CD4-positive, alpha-beta T cell treated with Interleukin-4 for 1 hour (primary cell): ENCODE measurements at regions not wholly inside any gene's neighbourhood (a gene's known extent, or its start where the extent isn't known, plus 50 kb on each side); places are given as distances from the start of the nearest gene placed in this dataset.
"Not testable (repeated sequence)": the region's sequence is repeated elsewhere in the genome, so short reads cannot be mapped to it uniquely, and the experiment has no call there.

Experiments
- DNase-seq, 2 donors: peaks; one replicate each; pipeline ENCODE4 v3.0.0-alpha.2; 2020 to 2022

DNA sequence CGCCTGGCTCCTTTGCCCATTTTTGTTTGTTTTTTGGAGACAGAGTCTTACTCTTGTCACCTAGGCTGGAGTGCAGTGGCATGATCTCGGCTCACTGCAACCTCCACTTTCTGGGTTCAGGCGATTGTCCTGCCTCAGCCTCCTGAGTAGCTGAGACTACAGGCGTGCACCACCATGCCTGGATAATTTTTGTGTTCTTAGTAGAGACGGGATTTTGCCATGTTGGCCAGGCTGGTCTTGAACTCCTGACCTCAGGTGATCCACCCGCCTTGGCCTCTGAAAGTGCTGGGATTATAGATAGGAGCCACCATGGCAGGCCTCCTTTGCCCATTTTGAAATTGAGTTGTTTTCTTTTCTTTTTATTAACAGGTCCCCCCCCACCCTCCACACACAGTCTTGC, 89.4 kb upstream of the TPTE start:
- peak in 1 of 2 donors; percentile 28 for DNase-seq

GRCh38 chr21:10432456-10432855, 88.9 kb upstream of the TPTE start:
- not testable (repeated sequence) for DNase-seq

- not testable (repeated sequence) for DNase-seq
Observed at GRCh38 chr21:10437977-10438376, 83.4 kb upstream of the TPTE start.

- DNase-seq = not testable (repeated sequence)
Observed at GRCh38 chr21:10440639-10441038, 80.7 kb upstream of the TPTE start.

GRCh38 chr21:10442018-10442417, 79.4 kb upstream of the TPTE start:
- not testable (repeated sequence) for DNase-seq

- DNase-seq = not testable (repeated sequence)
Observed at GRCh38 chr21:10445685-10446084, 75.7 kb upstream of the TPTE start.

DNA sequence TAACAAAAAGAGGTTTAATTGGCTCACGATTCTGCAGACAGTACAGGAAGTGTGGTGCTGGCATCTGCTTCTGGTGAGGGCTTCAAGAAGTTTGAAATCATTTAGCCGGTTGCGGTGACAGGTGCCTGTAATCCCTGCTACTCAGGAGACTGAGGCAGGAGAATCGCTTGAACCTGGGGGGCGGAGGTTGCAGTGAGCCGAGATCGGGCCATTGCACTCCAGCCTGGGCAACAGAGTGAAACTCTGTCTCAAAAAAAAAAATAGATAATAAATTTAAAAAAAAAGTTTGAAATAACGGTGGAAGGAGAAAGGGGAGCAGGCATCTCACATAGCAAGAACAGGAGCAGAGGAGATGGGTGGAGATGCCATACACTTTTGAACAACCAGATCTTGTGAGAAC, 71.9 kb upstream of the TPTE start:
- not testable (repeated sequence) for DNase-seq

DNA sequence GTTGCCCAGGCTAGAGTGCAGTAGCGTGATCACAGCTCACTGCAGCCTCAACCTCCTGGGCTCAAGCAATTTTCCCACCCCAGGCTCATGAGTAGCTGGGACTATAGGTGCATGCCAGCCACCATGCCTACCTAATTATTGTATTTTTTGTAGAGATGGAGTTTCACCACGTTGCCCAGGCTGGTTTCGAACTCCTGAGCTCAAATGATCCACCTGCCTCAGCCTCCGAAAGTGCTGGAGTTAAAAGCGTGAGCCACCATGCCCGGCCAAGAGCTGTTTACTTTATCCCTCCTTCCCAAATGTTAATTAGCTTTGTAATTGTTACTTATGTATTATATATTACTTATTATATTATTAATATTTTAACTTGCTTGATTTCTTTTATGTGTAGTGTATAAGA, 70.1 kb upstream of the TPTE start:
- DNase-seq = not testable (repeated sequence)

GRCh38 chr21:10457765-10458164, 63.6 kb upstream of the TPTE start:
- not testable (repeated sequence) for DNase-seq

- not testable (repeated sequence) for DNase-seq
Observed at GRCh38 chr21:10460957-10461356, 60.4 kb upstream of the TPTE start.

DNA sequence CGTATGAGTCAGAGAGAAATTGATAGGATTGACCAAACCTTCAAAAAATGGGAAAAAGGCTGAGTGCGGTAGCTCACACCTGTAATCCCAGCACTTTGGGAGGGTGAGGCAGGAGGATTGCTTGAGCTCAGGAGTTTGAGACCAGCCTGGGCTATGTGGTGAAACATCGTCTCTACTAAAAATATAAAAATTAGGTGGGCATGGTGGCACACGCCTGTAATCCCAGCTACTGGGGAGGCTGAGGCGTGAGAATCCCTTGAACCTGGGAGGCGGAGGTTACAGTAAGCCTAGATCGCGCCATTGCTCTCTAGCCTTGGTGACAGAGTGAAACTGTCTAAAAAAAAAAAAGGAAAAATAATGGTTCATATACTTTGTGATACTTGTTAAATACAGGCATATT, 59.9 kb upstream of the TPTE start:
- DNase-seq = not testable (repeated sequence)

GRCh38 chr21:10463156-10463555, 58.2 kb upstream of the TPTE start:
- DNase-seq = no peak

- DNase-seq = no peak
Observed at GRCh38 chr21:10464975-10465374, 56.4 kb upstream of the TPTE start.

GRCh38 chr21:10465524-10466110, 55.8 kb upstream of the TPTE start:
- DNase-seq = peak in 1 of 2 donors; percentile 20

- no peak for DNase-seq
Observed at GRCh38 chr21:10466200-10466599, 55.2 kb upstream of the TPTE start.
